IMR-90 (cell line): ENCODE measurements at regions not wholly inside any gene's neighbourhood (a gene's known extent, or its start where the extent isn't known, plus 50 kb on each side); places are given as distances from the start of the nearest gene placed in this dataset.

Experiments used
- ATAC-seq: fragments of 200-7000 bp; cut with Tn5 transposase; 2 replicates; pipeline ENCODE4 v1.9.1; 2020; ENCODE audit warnings: low read depth, mild to moderate bottlenecking, moderate library complexity
- BruUV-seq: library from RNA; stranded (reverse); fragments of 400-500 nt; replicated peaks from 2 replicates; lab custom pipeline; 2021; lab: Mats Ljungman, UMichigan
- CTCF ChIA-PET: fragments of 300-600 bp; formaldehyde crosslinking; extraction: SDS; loops from one replicate; lab custom pipeline; 2021; ENCODE audit warnings: antibody characterized with exemption; lab: Yijun Ruan, JAX
- POLR2A ChIA-PET: fragments of 300-600 bp; sonication (Branson Sonifier 250); formaldehyde crosslinking; loops from one replicate; lab custom pipeline; 2022; ENCODE audit warnings: antibody characterized with exemption; ENCODE audit not compliant: unreplicated experiment; lab: Charles Lee
- DNase-seq: peaks from one replicate; pipeline ENCODE4 v3.0.0; 2013
- H2AFZ ChIP-seq: replicated peaks from 2 replicates; pipeline ENCODE3; 2013; ENCODE audit warnings: low read length, mild to moderate bottlenecking; ENCODE audit not compliant: poor library complexity
- H2AK5ac ChIP-seq: 2 replicates; pipeline ENCODE4 v1.6.1; 2013; ENCODE audit warnings: low read depth, low read length, inconsistent platforms
- H2AK9ac ChIP-seq: replicated peaks from 2 replicates; pipeline ENCODE3; 2013; ENCODE audit warnings: mild to moderate bottlenecking, low read depth, low read length, moderate library complexity; ENCODE audit not compliant: poor library complexity
- H2BK120ac ChIP-seq: 2 replicates; pipeline ENCODE4 v1.6.1; 2013; ENCODE audit warnings: low read depth, low read length, inconsistent platforms
- H2BK15ac ChIP-seq: 3 replicates; pipeline ENCODE4 v1.6.1; 2013; ENCODE audit warnings: low read depth, low read length, inconsistent platforms
- H2BK20ac ChIP-seq: 2 replicates; pipeline ENCODE4 v1.6.1; 2013; ENCODE audit warnings: low read depth, mild to moderate bottlenecking, inconsistent platforms, low read length, moderate library complexity
- H2BK5ac ChIP-seq: 2 replicates; pipeline ENCODE4 v1.6.1; 2013; ENCODE audit warnings: mild to moderate bottlenecking, low read depth, low read length, inconsistent platforms; ENCODE audit not compliant: poor library complexity, severe bottlenecking
- H3K14ac ChIP-seq: replicated peaks from 2 replicates; pipeline ENCODE4 v1.6.1; 2013; ENCODE audit warnings: low read depth, low read length, inconsistent platforms
- H3K18ac ChIP-seq: 2 replicates; pipeline ENCODE4 v1.6.1; 2013; ENCODE audit warnings: low read depth, low read length, control low read depth
- H3K23ac ChIP-seq: 2 replicates; pipeline ENCODE4 v1.6.1; 2013; ENCODE audit warnings: low read depth, low read length, inconsistent platforms
- H3K27ac ChIP-seq: 2 replicates; pipeline ENCODE4 v1.5.1; 2013; ENCODE audit warnings: mild to moderate bottlenecking, control low read depth, low read length; ENCODE audit not compliant: insufficient read depth
- H3K27me3 ChIP-seq: 2 replicates; pipeline ENCODE4 v1.6.1; 2013; ENCODE audit warnings: low read length; ENCODE audit not compliant: control insufficient read depth, insufficient read depth
- H3K36me3 ChIP-seq: 2 replicates; pipeline ENCODE4 v1.6.1; 2013; ENCODE audit warnings: low read length, mixed read lengths; ENCODE audit not compliant: control insufficient read depth, insufficient read depth
- H3K4ac ChIP-seq: 2 replicates; pipeline ENCODE4 v1.6.1; 2013; ENCODE audit warnings: low read depth, low read length, inconsistent platforms
- H3K4me1 ChIP-seq: 2 replicates; pipeline ENCODE4 v1.6.1; 2013; ENCODE audit warnings: low read length, mixed read lengths; ENCODE audit not compliant: control insufficient read depth, insufficient read depth
- H3K4me2 ChIP-seq: 2 replicates; pipeline ENCODE4 v1.6.1; 2013; ENCODE audit warnings: low read depth, mild to moderate bottlenecking, control low read depth, low read length, moderate library complexity
- H3K4me3 ChIP-seq: 2 replicates; pipeline ENCODE4 v1.5.1; 2013; ENCODE audit warnings: low read depth, mild to moderate bottlenecking, control low read depth, low read length, moderate library complexity; ENCODE audit not compliant: insufficient read depth
- H3K56ac ChIP-seq: 2 replicates; pipeline ENCODE4 v1.6.1; 2013; ENCODE audit warnings: low read length, inconsistent platforms; ENCODE audit not compliant: insufficient read depth; ENCODE audit errors: extremely low read depth
- H3K79me1 ChIP-seq, 2 experiments: 2 replicates each; pipeline ENCODE4 v1.6.1; 2013; ENCODE audit warnings: low read length in 2 of 2, inconsistent platforms in 1 of 2, low read depth in 1 of 2
- H3K9ac ChIP-seq: 2 replicates; pipeline ENCODE4 v1.6.1; 2013; ENCODE audit warnings: low read depth, low read length, control low read depth
- H3K9me1 ChIP-seq: 2 replicates; pipeline ENCODE4 v1.6.1; 2013; ENCODE audit warnings: low read length, inconsistent platforms; ENCODE audit not compliant: insufficient read depth
- H3K9me3 ChIP-seq: 2 replicates; pipeline ENCODE4 v1.6.1; 2013; ENCODE audit warnings: low read length; ENCODE audit not compliant: control insufficient read depth, insufficient read depth
- H4K20me1 ChIP-seq: 2 replicates; pipeline ENCODE4 v1.6.1; 2013; ENCODE audit warnings: low read length, inconsistent platforms; ENCODE audit not compliant: insufficient read depth
- H4K5ac ChIP-seq: 2 replicates; pipeline ENCODE4 v1.6.1; 2013; ENCODE audit warnings: mild to moderate bottlenecking, low read depth, low read length, control low read depth
- H4K8ac ChIP-seq, 2 experiments: 2 replicates each; pipeline ENCODE4 v1.6.1; 2013; ENCODE audit warnings: low read depth in 2 of 2, low read length in 2 of 2, control low read depth in 1 of 2, inconsistent platforms in 1 of 2
- H4K91ac ChIP-seq: 2 replicates; pipeline ENCODE4 v1.6.1; 2013; ENCODE audit warnings: low read depth, low read length, inconsistent platforms; ENCODE audit not compliant: insufficient read depth
- BHLHE40 ChIP-seq: fragments of 150-350 bp; IDR thresholded peaks from 2 replicates; pipeline ENCODE4 v1.6.1; 2016; ENCODE audit warnings: mild to moderate bottlenecking, low read depth, low read length
- ELK1 ChIP-seq: fragments of 150-350 bp; IDR thresholded peaks from 2 replicates; pipeline ENCODE4 v1.6.1; 2016; ENCODE audit warnings: low read depth, mild to moderate bottlenecking, low read length, moderate library complexity, borderline replicate concordance
- MAFK ChIP-seq: IDR thresholded peaks from 2 replicates; pipeline ENCODE4 v1.6.1; 2012; ENCODE audit warnings: low read depth, low read length, improper control_type of control experiment
- NFE2L2 ChIP-seq: fragments of 150-350 bp; IDR thresholded peaks from 2 replicates; pipeline ENCODE4 v1.6.1; 2016; ENCODE audit warnings: low read depth, mild to moderate bottlenecking, low read length
- WGBS, 2 experiments: methylation state at CpG; one replicate each; pipeline versions ENCODE4 v1.1.5 to v1.1.7; 2013; ENCODE audit warnings: missing lambda C conversion rate in 2 of 2; ENCODE audit not compliant: insufficient read length in 1 of 2; ENCODE audit errors: extremely low coverage in 2 of 2; 5-methylcytosine and 5-hydroxymethylcytosine counted together
- dilution Hi-C: fragments of 300-500 bp; cut with HindIII; formaldehyde crosslinking; loops from one replicate; pipeline ENCODE4 v1.14.3; 2018; ENCODE audit warnings: low sequenced_read_pairs; ENCODE audit not compliant: unreplicated experiment
- in situ Hi-C: fragments of 300-500 bp; cut with MboI; formaldehyde crosslinking; loops from 3 replicates; pipeline ENCODE4 v1.14.3; 2019; ENCODE audit warnings: low sequenced_read_pairs, inconsistent platforms, mixed read lengths
- intact Hi-C: fragments of 100-400 bp; cut with micrococcal nuclease; formaldehyde crosslinking; loops from 2 replicates; pipeline ENCODE4 v1.10.0; 2022

- no TSS peak for BruUV-seq
- Histone ChIP-seq H2BK15ac (no peak overlapping the region), H3K23ac (no peak overlapping the region), H2BK120ac (no peak overlapping the region), H3K4ac (no peak overlapping the region), H3K18ac (no peak overlapping the region), H3K9ac (no peak overlapping the region), H4K20me1 (no peaks in the 10 kb centered on the region), H3K27ac (no peak overlapping the region), H3K9me1 (no peaks in the 10 kb centered on the region), H4K91ac (no peak overlapping the region), H3K9me3 (no peaks in the 10 kb centered on the region), H3K4me3 (no peak overlapping the region), H3K56ac (no peak overlapping the region), H2AFZ (no peak overlapping the region), H3K79me1 (no peaks in the 10 kb centered on the region), H2BK20ac (no peak overlapping the region), H3K27me3 (no peaks in the 10 kb centered on the region), H2AK9ac (no peak overlapping the region), H4K5ac (no peak overlapping the region), H2BK5ac (no peak overlapping the region), H4K8ac (no peak overlapping the region), H3K4me2 (no peak overlapping the region), H2AK5ac (no peak overlapping the region), H3K14ac (no peak overlapping the region), H3K36me3 (no peaks in the 10 kb centered on the region), H3K4me1 (no peaks in the 10 kb centered on the region)
- in situ Hi-C loops (no loop called here), intact Hi-C loops (no loop called here), dilution Hi-C loops (no loop called here)
- ATAC-seq (no peak), DNase-seq (no peak)
- ChIA-PET CTCF (no interaction called here), POLR2A (no interaction called here)
- no peak for TF ChIP-seq ELK1
- TF ChIP-seq MAFK: no peak
- TF ChIP-seq BHLHE40: no peak
- TF ChIP-seq NFE2L2: no peak
- WGBS, 2 experiments: 60% methylated on average over 2 of the region's 6 CpGs; no CpG with 5 or more reads in 1 of the 2 experiments
These were observed 159.6 kb downstream of the HAPSTR1 start for GRCh38 chr16:9251026-9251425.
